ENCODE measurements at regions not wholly inside any gene's neighbourhood (a gene's known extent, or its start where the extent isn't known, plus 50 kb on each side); places are given as distances from the start of the nearest gene placed in this dataset.
"Not testable (repeated sequence)": the region's sequence is repeated elsewhere in the genome, so short reads cannot be mapped to it uniquely, and the experiment has no call there.

- no peak for DNase-seq
Observed at GRCh38 chr7:153392726-153393125, 633.2 kb downstream of the ACTR3B start.

DNA sequence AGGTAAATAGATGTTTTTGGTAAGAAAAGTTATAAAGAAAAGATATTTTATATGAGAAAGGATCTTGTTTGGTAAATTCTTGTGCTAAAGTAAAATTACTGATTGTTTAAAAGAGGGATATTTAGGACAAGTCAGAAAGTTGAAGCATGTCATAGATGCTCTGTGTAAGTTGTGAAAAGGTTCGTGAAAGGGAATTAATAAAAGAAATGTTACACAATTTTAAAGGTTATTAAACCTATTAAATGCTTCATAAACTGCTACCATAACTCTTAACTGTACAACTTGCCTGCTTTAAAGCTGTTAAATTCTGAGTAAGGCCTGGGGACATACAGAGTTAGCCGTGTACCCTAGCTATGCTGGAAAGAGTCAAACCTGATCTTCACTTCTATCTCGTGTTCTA, 634.1 kb downstream of the ACTR3B start:
- no peak for DNase-seq

- DNase-seq: no peak
Observed at GRCh38 chr7:153396475-153396874, 636.9 kb downstream of the ACTR3B start.

DNA sequence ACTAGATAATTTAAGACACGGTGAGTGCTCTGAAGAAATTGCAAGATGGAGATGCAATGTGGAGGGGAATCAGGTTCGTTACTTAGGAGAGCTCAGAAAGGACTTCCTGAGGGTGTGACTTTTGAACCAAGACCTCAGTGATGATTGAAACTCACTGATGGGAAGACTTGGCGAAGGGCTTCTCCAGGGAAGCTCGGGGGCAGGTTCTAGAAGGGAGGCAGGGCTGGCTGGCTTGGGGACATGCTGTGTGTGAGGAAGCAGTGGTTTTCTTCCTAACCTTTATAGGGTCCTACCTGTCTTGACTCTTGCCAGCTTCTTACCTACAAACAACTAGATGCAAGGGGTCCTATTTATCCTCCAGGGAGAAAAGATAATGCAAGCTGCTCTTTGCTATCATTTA, 637.9 kb downstream of the ACTR3B start:
- no peak for DNase-seq

- DNase-seq: no peak
Observed at GRCh38 chr7:153397906-153398305, 638.4 kb downstream of the ACTR3B start.

GRCh38 chr7:153398370-153398769, 638.8 kb downstream of the ACTR3B start:
- DNase-seq: no peak

- DNase-seq: no peak
Observed at GRCh38 chr7:153398789-153399553, 639.4 kb downstream of the ACTR3B start.

- no peak for DNase-seq
Observed at GRCh38 chr7:153399554-153399940, 640.0 kb downstream of the ACTR3B start.

DNA sequence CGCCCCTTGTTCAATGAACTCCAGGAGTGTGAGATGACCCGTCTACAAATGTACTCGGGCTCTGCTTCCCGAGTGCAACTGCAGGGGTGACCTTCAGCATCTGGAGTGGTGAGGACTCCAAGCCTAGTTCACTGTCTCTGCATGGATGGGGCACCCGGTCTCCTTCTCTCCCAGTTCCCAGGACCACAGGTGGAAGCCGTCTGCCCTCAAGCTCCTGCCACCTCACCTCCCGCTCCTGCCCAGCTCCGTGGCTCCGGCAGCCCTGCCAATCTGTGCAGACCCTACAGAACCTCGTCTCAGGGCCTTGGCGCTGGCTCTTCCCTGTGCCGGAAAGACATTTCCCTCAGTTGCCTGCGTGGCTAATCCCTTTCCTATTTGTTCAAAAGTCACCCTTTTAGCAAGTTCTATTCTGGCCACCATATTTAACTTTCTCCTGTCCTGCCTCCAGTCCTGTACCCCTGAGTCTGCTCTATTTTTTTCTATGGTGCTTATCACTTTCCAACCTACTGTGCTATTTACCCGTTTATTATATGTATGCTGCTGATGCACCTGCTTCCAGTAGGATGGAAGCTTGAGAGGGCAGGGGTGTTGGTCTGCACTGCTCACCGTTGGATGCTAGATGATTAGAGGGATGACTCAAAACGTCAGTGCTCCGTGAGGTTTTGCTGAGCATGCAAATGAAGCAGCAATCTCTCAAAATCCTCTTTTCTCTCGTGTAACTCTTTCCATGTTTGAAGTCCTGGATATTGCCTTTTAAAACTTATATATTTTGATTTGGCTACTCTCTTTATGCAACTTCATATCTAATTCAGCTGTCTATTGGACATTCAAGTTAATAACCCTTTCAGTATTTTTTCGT, 641.4 kb downstream of the ACTR3B start:
- no peak for DNase-seq

- no peak for DNase-seq
Observed at GRCh38 chr7:153401795-153402720, 642.5 kb downstream of the ACTR3B start.

DNA sequence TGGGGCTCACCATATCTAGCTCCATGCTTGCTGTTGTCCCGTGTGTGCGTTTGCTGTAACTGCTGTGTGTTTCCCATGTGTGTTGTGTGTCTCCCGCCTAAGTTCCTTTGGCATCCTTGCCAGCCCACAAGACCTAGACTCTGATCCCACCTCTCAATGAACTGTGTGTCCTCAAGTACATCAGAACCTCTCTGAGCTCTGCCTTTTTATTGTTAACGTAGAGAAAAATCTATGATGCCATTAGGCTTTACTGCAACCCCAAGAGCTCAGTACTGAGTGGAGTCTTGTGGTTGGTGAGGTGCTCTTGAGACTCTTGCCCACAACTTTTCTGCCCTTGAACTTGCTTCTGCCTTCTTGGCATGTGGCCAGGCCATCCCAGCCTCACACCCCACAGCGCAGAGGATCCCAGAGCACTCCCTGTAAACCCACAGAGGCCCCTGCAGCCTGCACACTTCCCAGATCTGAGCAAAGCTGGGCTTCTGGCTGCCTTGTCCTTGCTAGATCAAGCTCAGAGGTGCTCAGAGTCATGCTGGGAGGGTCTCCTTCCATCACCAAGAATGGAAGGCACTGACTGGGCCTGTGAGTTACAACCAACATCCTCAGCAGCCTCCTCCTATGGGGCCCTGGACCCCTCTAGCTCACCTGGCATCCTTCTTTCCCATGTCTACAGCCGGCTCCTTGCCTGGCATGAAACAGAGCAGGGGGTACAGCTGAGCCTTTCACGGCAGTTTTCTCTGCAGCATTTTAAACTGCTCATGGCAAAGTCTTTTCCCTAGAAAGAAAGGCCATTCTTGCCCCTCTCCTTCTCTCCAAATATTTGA, 643.4 kb downstream of the ACTR3B start:
- DNase-seq: no peak

DNA sequence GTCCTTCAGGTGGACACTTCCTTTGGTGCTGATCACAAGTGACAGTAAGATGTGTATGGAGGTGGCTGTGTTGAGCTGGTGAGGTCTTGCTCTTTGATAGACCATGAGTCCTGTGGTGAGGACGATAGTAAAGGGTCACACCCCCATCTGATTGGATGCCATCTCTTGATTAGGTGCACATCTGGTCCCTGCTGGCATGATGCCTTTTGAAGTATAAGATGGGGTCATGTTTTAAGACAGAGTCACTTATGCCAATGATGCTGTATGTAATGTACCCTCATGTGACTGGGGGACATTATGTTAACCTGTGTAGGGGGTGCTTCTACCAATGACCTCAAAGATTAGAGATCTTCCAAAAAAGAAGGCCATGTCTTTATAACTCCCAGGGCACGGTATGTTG, 644.6 kb downstream of the ACTR3B start:
- DNase-seq: no peak

DNA sequence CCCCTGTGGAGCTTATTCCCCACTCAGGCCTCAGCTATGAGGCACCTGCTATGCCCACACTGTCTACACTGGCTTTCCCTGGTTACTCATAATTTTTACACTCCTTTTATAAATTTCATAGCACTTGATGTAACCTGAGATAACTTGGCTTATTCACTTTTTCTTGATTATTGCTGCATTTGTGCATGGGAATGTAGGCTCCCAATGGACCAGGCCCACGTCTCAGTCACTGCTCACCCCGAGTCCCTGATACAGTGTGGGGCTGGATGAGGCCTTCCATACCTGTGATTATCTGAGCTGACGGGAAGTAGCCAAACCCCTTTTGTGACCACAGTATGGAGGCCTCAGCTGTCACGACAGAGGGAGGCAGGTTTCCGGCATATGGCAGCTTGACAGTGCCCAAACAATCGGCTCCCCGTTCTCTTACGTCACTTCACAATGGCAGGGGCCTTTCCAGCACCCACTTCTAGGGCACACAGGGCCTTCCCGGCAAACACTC, 645.3 kb downstream of the ACTR3B start:
- no peak for DNase-seq

- no peak for DNase-seq
Observed at GRCh38 chr7:153405704-153406485, 646.3 kb upstream of the DPP6 start.

DNA sequence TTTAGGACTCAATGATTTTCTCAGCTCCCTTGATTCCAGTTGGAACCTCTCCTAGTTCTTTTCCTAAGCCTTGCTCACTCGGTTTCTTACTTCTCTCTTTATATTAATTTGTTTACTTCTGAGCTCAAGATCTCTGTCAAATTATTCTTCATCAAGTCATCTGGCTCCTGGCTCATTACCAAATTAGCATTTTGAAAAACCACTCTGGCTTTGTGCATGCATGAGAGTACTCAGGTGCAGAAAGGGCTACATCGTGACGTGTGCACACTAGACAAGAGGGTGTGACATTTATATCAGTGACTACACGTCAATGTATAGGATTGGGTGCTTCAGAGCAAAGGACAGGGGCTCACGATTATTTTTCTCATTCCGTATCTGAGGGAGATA, 645.7 kb upstream of the DPP6 start:
- DNase-seq: no peak

DNA sequence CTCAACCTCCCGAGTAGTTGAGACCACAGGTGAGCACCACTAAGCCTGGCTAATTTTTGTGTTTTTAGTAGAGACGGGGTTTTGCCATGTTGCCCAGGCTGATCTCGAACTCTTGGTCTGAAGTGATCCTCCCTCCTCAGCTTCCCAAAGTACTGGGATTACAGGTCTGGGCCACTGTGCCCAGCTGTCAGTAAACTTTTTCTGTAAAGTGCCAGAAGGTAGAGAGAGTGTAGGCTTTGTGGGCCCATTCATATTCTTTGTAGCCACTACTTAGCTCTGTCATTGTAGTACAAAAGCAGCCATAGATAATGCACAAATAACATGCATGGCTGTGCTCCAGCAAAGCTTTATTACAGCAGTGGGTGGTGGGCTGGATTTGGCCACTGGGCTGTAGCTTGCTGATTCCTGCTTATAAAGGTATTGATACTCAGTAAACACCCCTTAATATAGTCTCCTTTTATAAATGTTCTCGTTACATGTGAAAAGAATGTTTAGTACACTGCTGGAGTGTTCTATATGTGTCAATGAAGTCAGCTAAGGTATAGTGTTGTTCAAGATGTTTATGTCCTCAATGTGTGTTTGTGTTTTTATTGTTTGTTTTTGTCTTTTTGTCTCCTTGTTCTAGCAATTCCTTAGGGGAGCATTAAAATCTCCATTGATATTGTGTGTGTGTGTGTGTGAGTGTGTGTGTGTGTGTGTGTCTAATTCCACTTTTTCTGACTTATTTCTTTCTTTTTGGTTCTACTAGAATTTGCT, 644.7 kb upstream of the DPP6 start:
- no peak for DNase-seq

- DNase-seq: no peak
Observed at GRCh38 chr7:153408360-153409335, 643.5 kb upstream of the DPP6 start.

DNA sequence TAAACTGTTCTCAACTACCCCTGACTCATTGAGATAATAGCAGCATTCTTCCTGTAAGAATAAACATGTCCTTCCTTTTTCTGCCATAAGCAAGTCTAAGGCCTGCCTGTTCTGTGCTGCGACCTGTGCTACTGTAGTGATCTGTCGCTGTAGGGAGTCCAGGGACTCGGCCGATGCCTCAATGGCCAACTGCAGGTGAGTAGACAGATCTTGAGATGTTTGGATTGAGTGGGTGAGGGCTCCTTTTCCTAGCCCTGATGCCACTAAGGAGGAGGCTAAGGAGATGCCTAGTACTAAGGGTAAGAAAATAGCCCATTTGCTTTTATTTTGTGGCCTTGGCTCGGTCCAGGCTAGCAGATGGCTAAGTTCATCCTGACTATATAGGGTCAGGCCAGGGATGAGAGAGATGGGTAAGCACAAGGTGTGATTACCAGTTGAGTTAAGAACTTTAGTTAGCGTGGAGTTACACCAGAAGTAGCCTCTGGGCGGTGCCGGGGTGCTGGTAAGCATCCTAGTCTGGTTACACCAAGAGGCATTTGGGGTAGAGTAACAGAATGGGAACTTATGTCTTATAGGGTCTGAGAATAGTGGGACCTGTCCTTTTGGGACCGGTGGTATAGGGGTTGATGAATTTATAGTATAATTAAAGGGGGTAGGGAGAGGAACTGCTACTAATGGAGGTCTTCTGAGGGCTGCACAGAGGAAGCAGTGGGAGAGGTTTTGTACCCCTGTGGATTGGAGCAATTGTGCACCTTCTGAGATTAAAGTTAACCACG, 642.4 kb upstream of the DPP6 start:
- DNase-seq: not testable (repeated sequence)

All from inflammatory macrophage treated with lipopolysaccharide for 4 hours (primary cell).